ENCODE measurements at regions not wholly inside any gene's neighbourhood (a gene's known extent, or its start where the extent isn't known, plus 50 kb on each side); places are given as distances from the start of the nearest gene placed in this dataset.

DNA sequence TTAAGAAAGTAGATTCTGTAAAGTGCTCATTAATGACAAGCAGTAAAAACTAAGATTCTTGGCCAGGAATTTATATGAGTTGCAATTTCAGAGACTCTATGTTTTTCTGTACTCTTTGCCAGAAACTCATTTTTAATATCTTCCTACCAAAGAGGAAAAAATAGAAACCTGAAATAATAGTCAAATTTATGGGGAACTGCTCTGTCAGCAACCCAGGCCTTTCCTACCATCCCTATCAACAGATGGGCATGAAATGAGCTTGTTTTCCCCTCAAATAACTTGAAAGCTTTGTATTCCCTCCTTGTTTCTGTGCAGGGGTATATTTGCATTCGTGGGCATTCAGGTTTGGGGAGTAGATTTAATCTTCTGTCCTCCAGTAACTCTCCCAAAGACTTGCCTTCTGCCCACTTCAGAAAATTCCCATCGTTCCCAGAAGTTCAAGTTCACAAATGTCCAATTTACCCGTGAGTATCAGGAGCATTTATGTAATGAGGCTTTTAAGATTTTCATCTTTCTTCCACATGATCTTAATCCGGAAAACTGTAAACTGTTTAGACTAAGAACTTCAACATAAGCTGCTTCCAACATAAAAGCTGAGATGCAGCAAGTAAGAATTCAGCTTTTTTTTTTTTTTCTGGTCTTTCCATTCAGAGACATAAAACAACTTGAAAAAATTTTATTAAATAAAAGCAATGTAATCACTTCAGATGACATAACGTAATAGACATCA, 363.1 kb downstream of the EFNB2 start:
- no peaks in the 10 kb centered on the region for H3K36me3 ChIP-seq (ENCODE audit: control insufficient read depth, insufficient read depth, low read length)
- H2AFZ ChIP-seq (replicated peaks; ENCODE audit: low read length, poor library complexity), result no peak overlapping the region
- no peaks in the 10 kb centered on the region for H3K9me3 ChIP-seq (ENCODE audit: control insufficient read depth, insufficient read depth, low read length)
- no peak overlapping the region for H2AK5ac ChIP-seq (ENCODE audit: low read depth, low read length)
- H3K23ac ChIP-seq (ENCODE audit: low read depth, low read length), result no peak overlapping the region
- H3K4me2 ChIP-seq (ENCODE audit: low read depth, low read length), result peak overlapping the region; percentile 6; the same call in 1 of the 2 replicates
- no peak overlapping the region for H3K56ac ChIP-seq (ENCODE audit: extremely low read depth, insufficient read depth, low read length)
- no peak overlapping the region for H4K5ac ChIP-seq (ENCODE audit: low read depth, low read length)
- H2BK5ac ChIP-seq (ENCODE audit: low read depth, low read length, poor library complexity, severe bottlenecking), result no peak overlapping the region
- no peak for TF ChIP-seq SMC3 (IDR thresholded peaks at IDR 0.05; ENCODE audit: low read depth, low read length)
- TF ChIP-seq RFX5 (IDR thresholded peaks at IDR 0.05; ENCODE audit: low read depth, low read length), result no peak
- TF ChIP-seq CEBPB (IDR thresholded peaks at IDR 0.05; ENCODE audit: low read depth, low read length), result no peak
- TF ChIP-seq RCOR1 (IDR thresholded peaks at IDR 0.05; ENCODE audit: insufficient replicate concordance, low read length), result no peak
- no peak for TF ChIP-seq RAD21 (IDR thresholded peaks at IDR 0.05; ENCODE audit: low read length)
- TF ChIP-seq POLR2A (IDR thresholded peaks at IDR 0.05; ENCODE audit: low read depth, low read length), result no peak
- no peak for TF ChIP-seq CHD1 (IDR thresholded peaks at IDR 0.05; ENCODE audit: low read depth, low read length)
- TF ChIP-seq MAZ (IDR thresholded peaks at IDR 0.05; ENCODE audit: borderline replicate concordance, low read depth, low read length), result no peak
- peak; percentile 36 for ATAC-seq (ENCODE audit: low read depth)
- no CpG with 5 or more reads among the region's 5 CpGs for WGBS, 2 experiments (ENCODE audit: extremely low coverage in 2 of 2, insufficient read length in 1 of 2)
- peaks cover 2% of the 10 kb centered on the region; the same call in 1 of the 2 replicates for H3K27me3 ChIP-seq (ENCODE audit: control insufficient read depth, insufficient read depth, low read length)
- H3K18ac ChIP-seq (ENCODE audit: low read depth, low read length), result peak overlapping the region; percentile 53
- no peak overlapping the region for H3K14ac ChIP-seq (replicated peaks; ENCODE audit: low read depth, low read length)
- BruUV-seq (replicated peaks), result no TSS peak
- CTCF ChIA-PET, result interaction anchor here (0.6 to 1.0 kb wide), 4 partner anchors 18 to 148 kb away, joined by 3 to 10 read pairs (median 4); no protein-coding TSS in a partner anchor
- dilution Hi-C loops (cut with HindIII; ENCODE audit: low sequenced_read_pairs, unreplicated experiment), result no loop called here
- H3K27ac ChIP-seq (ENCODE audit: insufficient read depth, low read length), result no peak overlapping the region
- no peak overlapping the region for H4K8ac ChIP-seq (ENCODE audit: low read depth in 2 of 2, low read length in 2 of 2)
- H2AK9ac ChIP-seq (replicated peaks; ENCODE audit: low read depth, low read length, poor library complexity), result no peak overlapping the region
- POLR2A ChIA-PET (ENCODE audit: unreplicated experiment), result interaction anchor here (0.5 to 0.7 kb wide), 2 partner anchors 22 to 335 kb away, joined by 3 to 6 read pairs; no protein-coding TSS in a partner anchor
- peak; percentile 36 for DNase-seq
- H3K4ac ChIP-seq (ENCODE audit: low read depth, low read length), result no peak overlapping the region
- no peaks in the 10 kb centered on the region for H4K20me1 ChIP-seq (ENCODE audit: insufficient read depth, low read length)
- no peak overlapping the region for H4K91ac ChIP-seq (ENCODE audit: insufficient read depth, low read depth, low read length)
- intact Hi-C loops (cut with micrococcal nuclease), result no loop called here
- no peak overlapping the region for H3K9ac ChIP-seq (ENCODE audit: low read depth, low read length)
- H3K4me3 ChIP-seq (ENCODE audit: insufficient read depth, low read depth, low read length), result no peak overlapping the region
- peaks cover 4% of the 10 kb centered on the region; the same call in 1 of the 2 replicates for H3K9me1 ChIP-seq (ENCODE audit: insufficient read depth, low read length)
- in situ Hi-C loops (cut with MboI; ENCODE audit: low sequenced_read_pairs), result no loop called here
- no peak overlapping the region for H2BK20ac ChIP-seq (ENCODE audit: low read depth, low read length)
- no peak overlapping the region for H2BK15ac ChIP-seq (ENCODE audit: low read depth, low read length)
- no peak overlapping the region for H2BK120ac ChIP-seq (ENCODE audit: low read depth, low read length)
- peaks cover 7% of the 10 kb centered on the region for H3K4me1 ChIP-seq (ENCODE audit: control insufficient read depth, insufficient read depth, low read length)
- no peaks in the 10 kb centered on the region for H3K79me1 ChIP-seq (ENCODE audit: low read depth in 1 of 2, low read length in 2 of 2)

All from IMR-90 (cell line).